GM23338 (cell line): ENCODE measurements at regions not wholly inside any gene's neighbourhood (a gene's known extent, or its start where the extent isn't known, plus 50 kb on each side); places are given as distances from the start of the nearest gene placed in this dataset.

Source experiments
- ATAC-seq: fragments of 200-7000 bp; cut with Tn5 transposase; 3 replicates; pipeline ENCODE4 v1.9.1; 2020
- DNase-seq: peaks from one replicate; pipeline ENCODE4 v3.0.0-alpha.2; 2015; ENCODE audit warnings: low spot score
- H2AFZ ChIP-seq: fragments of 200-600 bp; sonication (generic); 2 replicates; pipeline ENCODE4 v1.8.0; 2016; ENCODE audit warnings: antibody characterized with exemption, mild to moderate bottlenecking, moderate library complexity
- H3F3A ChIP-seq: fragments of 200-600 bp; sonication (generic); replicated peaks from 2 replicates; pipeline ENCODE4 v1.8.0; 2017; ENCODE audit warnings: antibody characterized with exemption, mixed run types, low read depth
- H3K27ac ChIP-seq: fragments of 200-600 bp; sonication (generic); 2 replicates; pipeline ENCODE4 v1.6.1; 2016; ENCODE audit warnings: low read depth
- H3K27me3 ChIP-seq: fragments of 200-600 bp; sonication (generic); 2 replicates; pipeline ENCODE4 v1.8.0; 2016; ENCODE audit warnings: mild to moderate bottlenecking, mixed run types, moderate library complexity; ENCODE audit not compliant: insufficient read depth
- H3K36me3 ChIP-seq: fragments of 200-600 bp; sonication (generic); 2 replicates; pipeline ENCODE4 v1.8.0; 2016; ENCODE audit warnings: mild to moderate bottlenecking; ENCODE audit not compliant: insufficient read depth
- H3K4me1 ChIP-seq: fragments of 200-600 bp; sonication (generic); 2 replicates; pipeline ENCODE4 v1.8.0; 2016; ENCODE audit warnings: mild to moderate bottlenecking, moderate library complexity; ENCODE audit not compliant: insufficient read depth
- H3K4me2 ChIP-seq: fragments of 200-600 bp; sonication (generic); 2 replicates; pipeline ENCODE4 v1.7.1; 2017; ENCODE audit warnings: mixed run types
- H3K4me3 ChIP-seq: fragments of 200-600 bp; sonication (generic); 2 replicates; pipeline ENCODE4 v1.6.1; 2016; ENCODE audit warnings: mixed run types
- H3K79me2 ChIP-seq: fragments of 200-600 bp; sonication (generic); replicated peaks from 2 replicates; pipeline ENCODE4 v1.8.0; 2017; ENCODE audit warnings: mild to moderate bottlenecking; ENCODE audit not compliant: insufficient read depth
- H3K9me2 ChIP-seq: fragments of 200-600 bp; sonication (generic); 2 replicates; pipeline ENCODE4 v1.8.0; 2017; ENCODE audit not compliant: insufficient read depth
- H4K20me1 ChIP-seq: fragments of 200-600 bp; sonication (generic); replicated peaks from 2 replicates; pipeline ENCODE4 v1.8.0; 2017; ENCODE audit warnings: mild to moderate bottlenecking; ENCODE audit not compliant: insufficient read depth
- H3K27ac Mint-ChIP-seq: 2 replicates; pipeline ENCODE4 v1.8.0; 2020; ENCODE audit warnings: inconsistent platforms, mild to moderate bottlenecking, moderate library complexity, mixed read lengths
- H3K27me3 Mint-ChIP-seq: 3 replicates; pipeline ENCODE4 v1.8.0; 2022; ENCODE audit warnings: low read depth, mild to moderate bottlenecking, moderate library complexity, mixed read lengths, inconsistent platforms; ENCODE audit not compliant: insufficient read depth, poor library complexity
- H3K36me3 Mint-ChIP-seq: 3 replicates; pipeline ENCODE4 v1.8.0; 2021; ENCODE audit warnings: low read depth, mild to moderate bottlenecking, inconsistent platforms, moderate library complexity, mixed read lengths
- H3K4me1 Mint-ChIP-seq: 3 replicates; pipeline ENCODE4 v1.8.0; 2020; ENCODE audit warnings: mild to moderate bottlenecking, inconsistent platforms, mixed read lengths
- H3K4me3 Mint-ChIP-seq: 3 replicates; pipeline ENCODE4 v1.8.0; 2021; ENCODE audit warnings: moderate library complexity, mild to moderate bottlenecking, inconsistent platforms, mixed read lengths
- H3K9me3 Mint-ChIP-seq: 3 replicates; pipeline ENCODE4 v1.8.0; 2020; ENCODE audit warnings: moderate library complexity, mild to moderate bottlenecking, inconsistent platforms, mixed read lengths
- EZH2phosphoT487 ChIP-seq: fragments of 200-600 bp; sonication (generic); IDR thresholded peaks from one replicate; pipeline ENCODE4 v1.8.1; 2018; ENCODE audit warnings: antibody characterized with exemption; ENCODE audit not compliant: unreplicated experiment
- POLR2AphosphoS5 ChIP-seq: IDR thresholded peaks from 2 replicates; pipeline ENCODE4 v1.6.1; 2016; ENCODE audit warnings: antibody characterized with exemption, low read depth
- ZNF114 ChIP-seq: fragments of 250-450 bp; sonication (Bioruptor Pico); IDR thresholded peaks from 2 replicates; pipeline ENCODE4 v1.5.0; 2020; ENCODE audit warnings: mild to moderate bottlenecking, moderate library complexity
- TF ChIP-seq, protein P1 (sequence below), 2 experiments: fragments of 200-600 bp in 1 of 2; sonication (generic) in 1 of 2; conservative IDR thresholded peaks; 2 replicates each; pipeline versions ENCODE4 v1.5.1 to v1.6.1; 2016 to 2017; ENCODE audit warnings: antibody characterized with exemption in 2 of 2, low read depth in 2 of 2, mild to moderate bottlenecking in 2 of 2, moderate library complexity in 1 of 2
- TF ChIP-seq, protein P2 (sequence below): fragments of 250-450 bp; sonication (Bioruptor Pico); IDR thresholded peaks from 2 replicates; pipeline ENCODE4 v1.5.0; 2020; ENCODE audit warnings: mild to moderate bottlenecking, moderate library complexity

DNA sequence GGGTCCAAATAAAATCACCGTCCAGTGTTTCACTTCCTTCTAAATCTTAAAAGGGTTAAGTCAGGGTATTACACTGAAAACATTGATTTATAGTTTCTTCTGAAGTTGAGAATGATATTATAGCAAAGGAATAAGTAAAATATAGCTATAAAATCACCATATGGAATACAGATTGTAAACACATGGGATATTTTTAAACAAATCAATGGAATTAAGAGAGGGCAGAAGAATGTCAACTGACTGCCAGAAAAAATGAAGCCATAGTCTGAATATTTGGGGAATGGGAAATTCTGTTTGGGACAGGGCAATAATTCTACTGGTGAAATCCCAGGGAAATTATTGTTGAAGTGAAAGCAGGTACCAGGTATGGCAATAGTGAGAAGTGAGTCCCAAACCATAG is 664.6 kb downstream of the NCAM2 start:
- Mint-ChIP-seq H3K27ac (no peak overlapping the region), H3K4me3 (no peak overlapping the region), H3K27me3 (no peaks in the 10 kb centered on the region), H3K9me3 (no peaks in the 10 kb centered on the region), H3K36me3 (no peaks in the 10 kb centered on the region), H3K4me1 (no peaks in the 10 kb centered on the region)
- Histone ChIP-seq H3K79me2 (no peaks in the 10 kb centered on the region), H2AFZ (no peak overlapping the region; the same call in 1 of the 2 replicates), H3K4me3 (no peak overlapping the region), H3K4me2 (no peak overlapping the region), H3K36me3 (no peaks in the 10 kb centered on the region), H3F3A (no peaks in the 10 kb centered on the region), H3K9me2 (peaks cover 3% of the 10 kb centered on the region; the same call in 1 of the 2 replicates), H3K27me3 (no peaks in the 10 kb centered on the region), H3K4me1 (no peaks in the 10 kb centered on the region), H4K20me1 (no peaks in the 10 kb centered on the region), H3K27ac (no peak overlapping the region)
- DNase-seq, result no peak
- no peak for ATAC-seq
- TF ChIP-seq, protein P1, sequence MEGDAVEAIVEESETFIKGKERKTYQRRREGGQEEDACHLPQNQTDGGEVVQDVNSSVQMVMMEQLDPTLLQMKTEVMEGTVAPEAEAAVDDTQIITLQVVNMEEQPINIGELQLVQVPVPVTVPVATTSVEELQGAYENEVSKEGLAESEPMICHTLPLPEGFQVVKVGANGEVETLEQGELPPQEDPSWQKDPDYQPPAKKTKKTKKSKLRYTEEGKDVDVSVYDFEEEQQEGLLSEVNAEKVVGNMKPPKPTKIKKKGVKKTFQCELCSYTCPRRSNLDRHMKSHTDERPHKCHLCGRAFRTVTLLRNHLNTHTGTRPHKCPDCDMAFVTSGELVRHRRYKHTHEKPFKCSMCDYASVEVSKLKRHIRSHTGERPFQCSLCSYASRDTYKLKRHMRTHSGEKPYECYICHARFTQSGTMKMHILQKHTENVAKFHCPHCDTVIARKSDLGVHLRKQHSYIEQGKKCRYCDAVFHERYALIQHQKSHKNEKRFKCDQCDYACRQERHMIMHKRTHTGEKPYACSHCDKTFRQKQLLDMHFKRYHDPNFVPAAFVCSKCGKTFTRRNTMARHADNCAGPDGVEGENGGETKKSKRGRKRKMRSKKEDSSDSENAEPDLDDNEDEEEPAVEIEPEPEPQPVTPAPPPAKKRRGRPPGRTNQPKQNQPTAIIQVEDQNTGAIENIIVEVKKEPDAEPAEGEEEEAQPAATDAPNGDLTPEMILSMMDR (conservative IDR thresholded peaks at IDR 0.05; ENCODE audit: low read depth in 2 of 2), result no peak

DNA sequence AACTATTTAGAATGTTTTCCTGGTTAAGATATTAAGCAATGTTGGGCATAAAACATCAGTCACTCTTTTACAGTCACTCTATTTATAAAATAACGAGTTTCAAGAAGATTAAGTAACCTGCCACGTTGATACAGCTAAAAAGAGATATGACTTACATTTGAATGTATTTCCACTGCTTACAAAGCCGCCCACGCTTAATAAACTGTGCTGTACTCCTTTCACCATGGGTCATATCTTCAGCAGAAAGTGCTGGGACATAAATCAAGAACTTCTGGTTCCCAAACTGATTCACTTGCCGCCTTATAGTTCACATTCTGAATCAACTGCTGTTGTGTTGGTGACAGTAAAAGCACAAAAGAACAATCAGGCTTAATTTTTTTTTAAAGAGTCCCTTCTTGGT is 666.7 kb downstream of the NCAM2 start:
- Histone ChIP-seq H3F3A (no peaks in the 10 kb centered on the region), H3K36me3 (no peaks in the 10 kb centered on the region), H3K27ac (no peak overlapping the region), H3K27me3 (no peaks in the 10 kb centered on the region), H3K4me1 (no peaks in the 10 kb centered on the region), H3K9me2 (no peaks in the 10 kb centered on the region), H2AFZ (no peak overlapping the region), H3K4me3 (no peak overlapping the region), H4K20me1 (no peaks in the 10 kb centered on the region), H3K4me2 (no peak overlapping the region), H3K79me2 (no peaks in the 10 kb centered on the region)
- DNase-seq, result no peak
- no peak for ATAC-seq
- Mint-ChIP-seq H3K4me3 (no peak overlapping the region), H3K27ac (no peak overlapping the region), H3K4me1 (no peaks in the 10 kb centered on the region), H3K36me3 (no peaks in the 10 kb centered on the region), H3K9me3 (peaks cover 3% of the 10 kb centered on the region; the same call in 1 of the 3 replicates), H3K27me3 (no peaks in the 10 kb centered on the region)
- TF ChIP-seq POLR2AphosphoS5 (no peak), EZH2phosphoT487 (no peak), ZNF114 (no peak)
- TF ChIP-seq, protein P2, sequence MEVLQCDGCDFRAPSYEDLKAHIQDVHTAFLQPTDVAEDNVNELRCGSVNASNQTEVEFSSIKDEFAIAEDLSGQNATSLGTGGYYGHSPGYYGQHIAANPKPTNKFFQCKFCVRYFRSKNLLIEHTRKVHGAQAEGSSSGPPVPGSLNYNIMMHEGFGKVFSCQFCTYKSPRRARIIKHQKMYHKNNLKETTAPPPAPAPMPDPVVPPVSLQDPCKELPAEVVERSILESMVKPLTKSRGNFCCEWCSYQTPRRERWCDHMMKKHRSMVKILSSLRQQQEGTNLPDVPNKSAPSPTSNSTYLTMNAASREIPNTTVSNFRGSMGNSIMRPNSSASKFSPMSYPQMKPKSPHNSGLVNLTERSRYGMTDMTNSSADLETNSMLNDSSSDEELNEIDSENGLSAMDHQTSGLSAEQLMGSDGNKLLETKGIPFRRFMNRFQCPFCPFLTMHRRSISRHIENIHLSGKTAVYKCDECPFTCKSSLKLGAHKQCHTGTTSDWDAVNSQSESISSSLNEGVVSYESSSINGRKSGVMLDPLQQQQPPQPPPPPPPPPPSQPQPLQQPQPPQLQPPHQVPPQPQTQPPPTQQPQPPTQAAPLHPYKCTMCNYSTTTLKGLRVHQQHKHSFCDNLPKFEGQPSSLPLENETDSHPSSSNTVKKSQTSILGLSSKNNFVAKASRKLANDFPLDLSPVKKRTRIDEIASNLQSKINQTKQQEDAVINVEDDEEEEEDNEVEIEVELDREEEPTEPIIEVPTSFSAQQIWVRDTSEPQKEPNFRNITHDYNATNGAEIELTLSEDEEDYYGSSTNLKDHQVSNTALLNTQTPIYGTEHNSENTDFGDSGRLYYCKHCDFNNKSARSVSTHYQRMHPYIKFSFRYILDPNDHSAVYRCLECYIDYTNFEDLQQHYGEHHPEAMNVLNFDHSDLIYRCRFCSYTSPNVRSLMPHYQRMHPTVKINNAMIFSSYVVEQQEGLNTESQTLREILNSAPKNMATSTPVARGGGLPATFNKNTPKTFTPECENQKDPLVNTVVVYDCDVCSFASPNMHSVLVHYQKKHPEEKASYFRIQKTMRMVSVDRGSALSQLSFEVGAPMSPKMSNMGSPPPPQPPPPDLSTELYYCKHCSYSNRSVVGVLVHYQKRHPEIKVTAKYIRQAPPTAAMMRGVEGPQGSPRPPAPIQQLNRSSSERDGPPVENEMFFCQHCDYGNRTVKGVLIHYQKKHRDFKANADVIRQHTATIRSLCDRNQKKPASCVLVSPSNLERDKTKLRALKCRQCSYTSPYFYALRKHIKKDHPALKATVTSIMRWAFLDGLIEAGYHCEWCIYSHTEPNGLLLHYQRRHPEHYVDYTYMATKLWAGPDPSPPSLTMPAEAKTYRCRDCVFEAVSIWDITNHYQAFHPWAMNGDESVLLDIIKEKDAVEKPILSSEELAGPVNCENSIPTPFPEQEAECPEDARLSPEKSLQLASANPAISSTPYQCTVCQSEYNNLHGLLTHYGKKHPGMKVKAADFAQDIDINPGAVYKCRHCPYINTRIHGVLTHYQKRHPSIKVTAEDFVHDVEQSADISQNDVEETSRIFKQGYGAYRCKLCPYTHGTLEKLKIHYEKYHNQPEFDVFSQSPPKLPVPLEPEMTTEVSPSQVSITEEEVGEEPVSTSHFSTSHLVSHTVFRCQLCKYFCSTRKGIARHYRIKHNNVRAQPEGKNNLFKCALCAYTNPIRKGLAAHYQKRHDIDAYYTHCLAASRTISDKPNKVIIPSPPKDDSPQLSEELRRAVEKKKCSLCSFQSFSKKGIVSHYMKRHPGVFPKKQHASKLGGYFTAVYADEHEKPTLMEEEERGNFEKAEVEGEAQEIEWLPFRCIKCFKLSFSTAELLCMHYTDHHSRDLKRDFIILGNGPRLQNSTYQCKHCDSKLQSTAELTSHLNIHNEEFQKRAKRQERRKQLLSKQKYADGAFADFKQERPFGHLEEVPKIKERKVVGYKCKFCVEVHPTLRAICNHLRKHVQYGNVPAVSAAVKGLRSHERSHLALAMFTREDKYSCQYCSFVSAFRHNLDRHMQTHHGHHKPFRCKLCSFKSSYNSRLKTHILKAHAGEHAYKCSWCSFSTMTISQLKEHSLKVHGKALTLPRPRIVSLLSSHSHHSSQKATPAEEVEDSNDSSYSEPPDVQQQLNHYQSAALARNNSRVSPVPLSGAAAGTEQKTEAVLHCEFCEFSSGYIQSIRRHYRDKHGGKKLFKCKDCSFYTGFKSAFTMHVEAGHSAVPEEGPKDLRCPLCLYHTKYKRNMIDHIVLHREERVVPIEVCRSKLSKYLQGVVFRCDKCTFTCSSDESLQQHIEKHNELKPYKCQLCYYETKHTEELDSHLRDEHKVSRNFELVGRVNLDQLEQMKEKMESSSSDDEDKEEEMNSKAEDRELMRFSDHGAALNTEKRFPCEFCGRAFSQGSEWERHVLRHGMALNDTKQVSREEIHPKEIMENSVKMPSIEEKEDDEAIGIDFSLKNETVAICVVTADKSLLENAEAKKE (CRISPR knock-in tag), result no peak
